WTC11 (cell line): ENCODE measurements at regions not wholly inside any gene's neighbourhood (a gene's known extent, or its start where the extent isn't known, plus 50 kb on each side); places are given as distances from the start of the nearest gene placed in this dataset.

ENCODE experiments used
- ATAC-seq: fragments of 200-7000 bp; cut with Tn5 transposase; 2 replicates; pipeline ENCODE4 v1.10.0; 2021; ENCODE audit warnings: mild to moderate bottlenecking, moderate library complexity
- CTCF ChIA-PET: fragments of 300-600 bp; sonication (Branson Sonifier 250); formaldehyde crosslinking; loops from one replicate; lab custom pipeline; 2021; ENCODE audit warnings: antibody characterized with exemption; lab: Charles Lee
- POLR2A ChIA-PET: fragments of 350-600 bp; sonication (Branson Sonifier 250); formaldehyde crosslinking; loops from one replicate; lab custom pipeline; 2021; ENCODE audit warnings: antibody characterized with exemption; lab: Charles Lee
- DNase-seq: peaks from one replicate; pipeline ENCODE4 v3.0.0; 2021; ENCODE audit warnings: low spot score
- H3K27ac Mint-ChIP-seq: 2 replicates; pipeline ENCODE4 v1.8.0; 2021; ENCODE audit warnings: mixed read lengths
- H3K27me3 Mint-ChIP-seq: 2 replicates; pipeline ENCODE4 v1.8.0; 2021; ENCODE audit warnings: low read depth, mild to moderate bottlenecking, moderate library complexity, mixed read lengths
- H3K36me3 Mint-ChIP-seq: 2 replicates; pipeline ENCODE4 v1.8.0; 2021; ENCODE audit warnings: mixed read lengths
- H3K4me1 Mint-ChIP-seq: 2 replicates; pipeline ENCODE4 v1.8.0; 2022; ENCODE audit warnings: mixed read lengths
- H3K4me3 Mint-ChIP-seq: 2 replicates; pipeline ENCODE4 v1.8.0; 2021; ENCODE audit warnings: mild to moderate bottlenecking, moderate library complexity, mixed read lengths
- H3K9me3 Mint-ChIP-seq: 2 replicates; pipeline ENCODE4 v1.8.0; 2021; ENCODE audit warnings: mixed read lengths
- ARID4B ChIP-seq: sonication (generic); formaldehyde crosslinking; IDR thresholded peaks from 2 replicates; pipeline ENCODE4 v1.8.0; 2023; ENCODE audit warnings: missing genetic modification reagents, mild to moderate bottlenecking, borderline replicate concordance
- E2F4 ChIP-seq: sonication (generic); formaldehyde crosslinking; IDR thresholded peaks from 2 replicates; pipeline ENCODE4 v1.8.1; 2022; ENCODE audit warnings: low read depth, mild to moderate bottlenecking, moderate library complexity, missing genetic modification reagents, borderline replicate concordance
- FOXP1 ChIP-seq: sonication (generic); formaldehyde crosslinking; IDR thresholded peaks from 2 replicates; pipeline ENCODE4 v1.8.0; 2022; ENCODE audit warnings: missing genetic modification reagents, mild to moderate bottlenecking, moderate library complexity, borderline replicate concordance
- GTF2I ChIP-seq: fragments of 250-450 bp; sonication (Bioruptor Pico); conservative IDR thresholded peaks from 2 replicates; pipeline ENCODE4 v1.4.0; 2021; ENCODE audit warnings: mild to moderate bottlenecking
- IRF2 ChIP-seq: sonication (generic); formaldehyde crosslinking; IDR thresholded peaks from 2 replicates; pipeline ENCODE4 v1.8.0; 2022; ENCODE audit warnings: low read depth, missing genetic modification reagents, borderline replicate concordance
- JUN ChIP-seq: sonication (generic); formaldehyde crosslinking; IDR thresholded peaks from 2 replicates; pipeline ENCODE4 v1.8.0; 2023; ENCODE audit warnings: mild to moderate bottlenecking, missing genetic modification reagents
- MYBL2 ChIP-seq: sonication (generic); formaldehyde crosslinking; IDR thresholded peaks from 2 replicates; pipeline ENCODE4 v1.8.1; 2023; ENCODE audit warnings: mild to moderate bottlenecking, moderate library complexity, missing genetic modification reagents
- NFE2L1 ChIP-seq: sonication (generic); formaldehyde crosslinking; IDR thresholded peaks from 2 replicates; pipeline ENCODE4 v1.8.1; 2023; ENCODE audit warnings: missing genetic modification reagents
- PREB ChIP-seq: sonication (generic); formaldehyde crosslinking; IDR thresholded peaks from 2 replicates; pipeline ENCODE4 v1.8.1; 2022; ENCODE audit warnings: mild to moderate bottlenecking, missing genetic modification reagents, moderate library complexity, borderline replicate concordance
- RORB ChIP-seq: fragments of 250-450 bp; sonication (Bioruptor Pico); IDR thresholded peaks from 2 replicates; pipeline ENCODE4 v1.9.0; 2021; ENCODE audit warnings: mild to moderate bottlenecking
- SMAD4 ChIP-seq: sonication (generic); formaldehyde crosslinking; IDR thresholded peaks from 2 replicates; pipeline ENCODE4 v1.8.0; 2022; ENCODE audit warnings: mild to moderate bottlenecking, missing genetic modification reagents
- SOX15 ChIP-seq: fragments of 250-450 bp; sonication (Bioruptor Pico); IDR thresholded peaks from 2 replicates; pipeline ENCODE4 v1.9.0; 2021; ENCODE audit warnings: mild to moderate bottlenecking
- TCF7 ChIP-seq: sonication (generic); formaldehyde crosslinking; IDR thresholded peaks from 2 replicates; pipeline ENCODE4 v1.8.0; 2022; ENCODE audit warnings: mild to moderate bottlenecking, low read depth, missing genetic modification reagents, moderate library complexity
- USF2 ChIP-seq: sonication (generic); formaldehyde crosslinking; IDR thresholded peaks from 2 replicates; pipeline ENCODE4 v1.8.1; 2023; ENCODE audit warnings: mild to moderate bottlenecking, missing genetic modification reagents, moderate library complexity
- ZNF281 ChIP-seq: sonication (generic); formaldehyde crosslinking; IDR thresholded peaks from 2 replicates; pipeline ENCODE4 v1.8.0; 2023; ENCODE audit warnings: mild to moderate bottlenecking, missing genetic modification reagents
- ZNF396 ChIP-seq: fragments of 250-450 bp; sonication (Bioruptor Pico); IDR thresholded peaks from 2 replicates; pipeline ENCODE4 v1.8.0; 2021; ENCODE audit warnings: mild to moderate bottlenecking, moderate library complexity, borderline replicate concordance
- ZNF416 ChIP-seq: fragments of 250-450 bp; sonication (Bioruptor Pico); IDR thresholded peaks from 2 replicates; pipeline ENCODE4 v1.9.0; 2021; ENCODE audit warnings: mild to moderate bottlenecking, inconsistent platforms
- ZNF512 ChIP-seq: sonication (generic); formaldehyde crosslinking; IDR thresholded peaks from 2 replicates; pipeline ENCODE4 v1.8.1; 2022; ENCODE audit warnings: missing genetic modification reagents, borderline replicate concordance

- TF ChIP-seq PREB (no peak), ZNF281 (CRISPR knock-in tag) (no peak), ZNF512 (CRISPR knock-in tag) (no peak)
These were observed 364.6 kb upstream of the FAT1 start (continued) for GRCh38 chr4:187088070-187088799.

- no peaks in the 10 kb centered on the region for H3K27me3 Mint-ChIP-seq
- POLR2A ChIA-PET: no interaction called here
- ATAC-seq: no peak
- TF ChIP-seq ZNF512 (CRISPR knock-in tag) (no peak), SMAD4 (CRISPR knock-in tag) (no peak), JUN (no peak), E2F4 (no peak), GTF2I (CRISPR knock-in tag) (no peak), SOX15 (CRISPR knock-in tag) (no peak), PREB (no peak), ZNF416 (CRISPR knock-in tag) (no peak), NFE2L1 (CRISPR knock-in tag) (no peak), FOXP1 (CRISPR knock-in tag) (no peak), RORB (CRISPR knock-in tag) (no peak), IRF2 (CRISPR knock-in tag) (no peak), TCF7 (no peak), ZNF396 (CRISPR knock-in tag) (no peak), ARID4B (CRISPR knock-in tag) (no peak), MYBL2 (CRISPR knock-in tag) (no peak), USF2 (no peak)
These were observed 366.7 kb upstream of the FAT1 start for GRCh38 chr4:187090401-187090800.

More at GRCh38 chr4:187090401-187090800, 366.7 kb upstream of the FAT1 start:
- H3K27ac Mint-ChIP-seq: no peak overlapping the region
- H3K36me3 Mint-ChIP-seq: no peaks in the 10 kb centered on the region
- H3K4me1 Mint-ChIP-seq: peaks cover 9% of the 10 kb centered on the region
- no peak for DNase-seq
- CTCF ChIA-PET: no interaction called here
- H3K9me3 Mint-ChIP-seq: no peaks in the 10 kb centered on the region
- no peak overlapping the region for H3K4me3 Mint-ChIP-seq
